CD14-positive monocyte (primary cell): ENCODE measurements at regions not wholly inside any gene's neighbourhood (a gene's known extent, or its start where the extent isn't known, plus 50 kb on each side); places are given as distances from the start of the nearest gene placed in this dataset.

Source experiments
- DNase-seq, 3 donors: peaks; one replicate each; pipeline ENCODE4 v3.0.0-alpha.2; 2011 to 2022
- H2AFZ ChIP-seq: 2 replicates; pipeline ENCODE4 v1.6.0; 2012; ENCODE audit warnings: mild to moderate bottlenecking, low read depth, low read length, inconsistent platforms; ENCODE audit not compliant: insufficient read depth, poor library complexity, severe bottlenecking
- H3K27ac ChIP-seq, 2 donors: 1 replicate in 1 of 2; 2 replicates in 1 of 2; pipeline ENCODE4 v1.5.1; 2012 to 2013; ENCODE audit warnings: low read length in 2 of 2, control low read depth in 1 of 2, inconsistent platforms in 1 of 2, low read depth in 1 of 2, mild to moderate bottlenecking in 1 of 2
- H3K27me3 ChIP-seq, 2 donors: one replicate each; pipeline versions ENCODE4 v1.6.0 to v1.6.1; 2011 to 2013; ENCODE audit warnings: low read length in 2 of 2; ENCODE audit not compliant: control insufficient read depth in 2 of 2, insufficient read depth in 2 of 2
- H3K36me3 ChIP-seq, 2 donors: replicated peaks in 1 of 2; 1 replicate in 1 of 2; 2 replicates in 1 of 2; pipeline versions ENCODE4 v1.5.1 to v1.6.1; 2012 to 2013; ENCODE audit warnings: low read length in 2 of 2, control low read depth in 1 of 2, inconsistent platforms in 1 of 2, mild to moderate bottlenecking in 1 of 2; ENCODE audit not compliant: insufficient read depth in 2 of 2, control insufficient read depth in 1 of 2
- H3K4me1 ChIP-seq, 2 donors: 1 replicate in 1 of 2; 2 replicates in 1 of 2; pipeline versions ENCODE4 v1.5.1 to v1.6.1; 2012 to 2013; ENCODE audit warnings: low read length in 2 of 2, control low read depth in 1 of 2, inconsistent platforms in 1 of 2, mild to moderate bottlenecking in 1 of 2, moderate library complexity in 1 of 2; ENCODE audit not compliant: insufficient read depth in 2 of 2, control insufficient read depth in 1 of 2
- H3K4me2 ChIP-seq: replicated peaks from 2 replicates; pipeline ENCODE3; 2012; ENCODE audit warnings: low read length, moderate library complexity, mild to moderate bottlenecking; ENCODE audit not compliant: poor library complexity, severe bottlenecking; ENCODE audit errors: extremely low read depth
- H3K4me3 ChIP-seq, 3 experiments: fragments of 200-600 bp in 1 of 3; sonication (generic) in 1 of 3; replicated peaks in 1 of 3; 1 replicate in 2 of 3; 2 replicates in 1 of 3; pipeline ENCODE4 v1.5.1; 2011 to 2013; ENCODE audit warnings: low read length in 3 of 3, mild to moderate bottlenecking in 3 of 3, control low read depth in 2 of 3, low read depth in 2 of 3, inconsistent platforms in 1 of 3, moderate library complexity in 1 of 3
- H3K79me2 ChIP-seq: 2 replicates; pipeline ENCODE4 v1.6.0; 2012; ENCODE audit warnings: mild to moderate bottlenecking, control low read depth, inconsistent platforms, low read length, moderate library complexity; ENCODE audit not compliant: insufficient read depth
- H3K9ac ChIP-seq: 2 replicates; pipeline ENCODE4 v1.6.0; 2017; ENCODE audit warnings: low read length, mild to moderate bottlenecking; ENCODE audit not compliant: insufficient read depth, poor library complexity, severe bottlenecking
- H3K9me3 ChIP-seq, 2 donors: replicated peaks in 1 of 2; 1 replicate in 1 of 2; 2 replicates in 1 of 2; pipeline versions ENCODE4 v1.5.1 to v1.6.1; 2012 to 2013; ENCODE audit warnings: low read length in 2 of 2, control low read depth in 1 of 2; ENCODE audit not compliant: control insufficient read depth in 1 of 2, insufficient read depth in 1 of 2
- H4K20me1 ChIP-seq: 2 replicates; pipeline ENCODE4 v1.6.0; 2012; ENCODE audit warnings: mild to moderate bottlenecking, low read length, control low read depth, moderate library complexity; ENCODE audit not compliant: insufficient read depth
- H3K27ac Mint-ChIP-seq, 7 donors: one replicate each; pipeline ENCODE4 v1.8.0; 2020; ENCODE audit warnings: mild to moderate bottlenecking in 7 of 7, mixed read lengths in 7 of 7, moderate library complexity in 6 of 7, inconsistent platforms in 2 of 7
- H3K27me3 Mint-ChIP-seq, 3 donors: one replicate each; pipeline ENCODE4 v1.8.0; 2021 to 2022; ENCODE audit warnings: low read depth in 3 of 3, mild to moderate bottlenecking in 3 of 3, mixed read lengths in 3 of 3, moderate library complexity in 3 of 3, inconsistent platforms in 1 of 3
- H3K36me3 Mint-ChIP-seq, 2 donors: one replicate each; pipeline ENCODE4 v1.8.0; 2020; ENCODE audit warnings: mixed read lengths in 2 of 2, inconsistent platforms in 1 of 2, mild to moderate bottlenecking in 1 of 2
- H3K4me1 Mint-ChIP-seq: one replicate; pipeline ENCODE4 v1.8.0; 2020; ENCODE audit warnings: mild to moderate bottlenecking, mixed read lengths
- H3K4me3 Mint-ChIP-seq, 2 donors: one replicate each; pipeline ENCODE4 v1.8.0; 2020; ENCODE audit warnings: mild to moderate bottlenecking in 2 of 2, mixed read lengths in 2 of 2, moderate library complexity in 1 of 2
- H3K9me3 Mint-ChIP-seq, 7 donors: one replicate each; pipeline ENCODE4 v1.8.0; 2020 to 2022; ENCODE audit warnings: mixed read lengths in 7 of 7, mild to moderate bottlenecking in 6 of 7, moderate library complexity in 6 of 7, inconsistent platforms in 2 of 7
- WGBS: methylation state at CpG from one replicate; pipeline ENCODE4 v1.1.5; 2013; ENCODE audit warnings: missing lambda C conversion rate; ENCODE audit not compliant: insufficient coverage; 5-methylcytosine and 5-hydroxymethylcytosine counted together
- intact Hi-C, 2 donors: fragments of 100-400 bp; cut with micrococcal nuclease; formaldehyde crosslinking; loops; one replicate each; pipeline versions ENCODE4 v1.15.0 to v1.15.1; 2023
- TF ChIP-seq, protein P1 (sequence below): fragments of 200-600 bp; IDR thresholded peaks from one replicate; pipeline ENCODE4 v1.8.0; 2022; ENCODE audit warnings: antibody characterized with exemption, mild to moderate bottlenecking

DNA sequence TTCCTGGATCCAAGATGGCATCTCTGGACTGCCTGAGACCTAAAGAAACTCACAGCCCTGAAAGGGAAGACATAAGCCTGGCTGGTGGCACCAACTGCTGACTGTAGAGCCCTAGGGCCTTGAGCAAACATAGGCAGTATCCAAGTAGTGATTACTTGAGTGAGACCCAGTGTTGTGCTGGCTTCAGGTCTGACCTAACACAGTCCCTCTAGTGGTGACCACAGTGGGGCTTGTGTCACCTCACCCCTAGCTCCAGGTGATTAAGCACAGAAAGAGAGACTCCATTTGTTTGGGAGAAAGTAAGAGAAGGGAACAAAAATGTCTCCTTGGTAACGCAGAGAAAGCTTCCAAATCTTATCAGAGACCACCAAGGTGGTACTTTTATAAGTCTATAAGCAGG lies 496.3 kb upstream of the HTR2C start:
- intact Hi-C loops: no loop called here
- Mint-ChIP-seq H3K9me3 (peaks cover 0 to 13% (median 7%) of the 10 kb centered on the region in 7 donors), H3K36me3 (no peaks in the 10 kb centered on the region), H3K27ac (no peak overlapping the region), H3K4me3 (no peak overlapping the region), H3K4me1 (no peaks in the 10 kb centered on the region), H3K27me3 (peaks cover 0 to 8% (median 2%) of the 10 kb centered on the region in 3 donors)
- Histone ChIP-seq H3K27ac (no peak overlapping the region), H3K36me3 (no peaks in the 10 kb centered on the region), H3K9ac (no peak overlapping the region), H3K9me3 (no peaks in the 10 kb centered on the region), H3K27me3 (no peaks in the 10 kb centered on the region), H3K4me3 (no peak overlapping the region), H3K4me2 (no peak overlapping the region), H3K4me1 (no peaks in the 10 kb centered on the region), H4K20me1 (no peaks in the 10 kb centered on the region), H3K79me2 (no peaks in the 10 kb centered on the region), H2AFZ (no peak overlapping the region)
- TF ChIP-seq, protein P1, sequence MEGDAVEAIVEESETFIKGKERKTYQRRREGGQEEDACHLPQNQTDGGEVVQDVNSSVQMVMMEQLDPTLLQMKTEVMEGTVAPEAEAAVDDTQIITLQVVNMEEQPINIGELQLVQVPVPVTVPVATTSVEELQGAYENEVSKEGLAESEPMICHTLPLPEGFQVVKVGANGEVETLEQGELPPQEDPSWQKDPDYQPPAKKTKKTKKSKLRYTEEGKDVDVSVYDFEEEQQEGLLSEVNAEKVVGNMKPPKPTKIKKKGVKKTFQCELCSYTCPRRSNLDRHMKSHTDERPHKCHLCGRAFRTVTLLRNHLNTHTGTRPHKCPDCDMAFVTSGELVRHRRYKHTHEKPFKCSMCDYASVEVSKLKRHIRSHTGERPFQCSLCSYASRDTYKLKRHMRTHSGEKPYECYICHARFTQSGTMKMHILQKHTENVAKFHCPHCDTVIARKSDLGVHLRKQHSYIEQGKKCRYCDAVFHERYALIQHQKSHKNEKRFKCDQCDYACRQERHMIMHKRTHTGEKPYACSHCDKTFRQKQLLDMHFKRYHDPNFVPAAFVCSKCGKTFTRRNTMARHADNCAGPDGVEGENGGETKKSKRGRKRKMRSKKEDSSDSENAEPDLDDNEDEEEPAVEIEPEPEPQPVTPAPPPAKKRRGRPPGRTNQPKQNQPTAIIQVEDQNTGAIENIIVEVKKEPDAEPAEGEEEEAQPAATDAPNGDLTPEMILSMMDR: no peak
- no peak for DNase-seq
- no CpG with 5 or more reads among the region's 1 CpG for WGBS

DNA sequence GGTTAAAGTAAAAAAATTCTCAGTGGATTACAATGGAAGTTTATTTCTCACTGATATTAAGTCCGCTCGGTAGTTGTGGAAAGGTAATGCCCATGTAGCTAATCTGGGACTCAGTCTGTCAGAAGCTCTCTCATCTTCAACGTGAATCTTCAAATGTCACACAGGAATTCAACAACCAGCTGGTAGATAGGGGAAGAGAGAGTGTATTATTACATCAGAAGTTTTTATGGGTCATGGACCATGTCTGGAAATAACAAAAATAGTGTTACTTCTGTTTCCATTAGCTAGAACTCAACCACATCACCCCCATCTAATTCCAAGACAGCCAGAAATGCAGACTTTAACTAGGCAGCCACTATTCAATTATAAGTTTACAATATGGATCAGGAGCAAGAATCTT lies 506.1 kb upstream of the HTR2C start:
- H3K4me1 Mint-ChIP-seq: no peaks in the 10 kb centered on the region
- Histone ChIP-seq H3K4me1 (no peaks in the 10 kb centered on the region), H4K20me1 (no peaks in the 10 kb centered on the region), H3K4me2 (no peak overlapping the region), H2AFZ (no peak overlapping the region), H3K79me2 (no peaks in the 10 kb centered on the region), H3K27ac (no peak overlapping the region), H3K9ac (no peak overlapping the region), H3K36me3 (no peaks in the 10 kb centered on the region), H3K9me3 (no peaks in the 10 kb centered on the region), H3K27me3 (no peaks in the 10 kb centered on the region), H3K4me3 (no peak overlapping the region)
- H3K27me3 Mint-ChIP-seq: peaks cover 0 to 2% (median 0%) of the 10 kb centered on the region in 3 donors
- H3K36me3 Mint-ChIP-seq: no peaks in the 10 kb centered on the region
- H3K4me3 Mint-ChIP-seq: no peak overlapping the region
- DNase-seq: no peak
- intact Hi-C loops: loop anchor here (10.0 kb wide), 1 partner anchor 153 kb away; no protein-coding TSS in a partner anchor
- no peaks in the 10 kb centered on the region for H3K9me3 Mint-ChIP-seq
- H3K27ac Mint-ChIP-seq: no peak overlapping the region
- TF ChIP-seq, protein P1: no peak
- WGBS: no CpG with 5 or more reads among the region's 3 CpGs
